SK-N-SH treated with all-trans-retinoic acid at 6 μM for 48 hours (cell line): ENCODE measurements at regions not wholly inside any gene's neighbourhood (a gene's known extent, or its start where the extent isn't known, plus 50 kb on each side); places are given as distances from the start of the nearest gene placed in this dataset.
"Not testable (repeated sequence)": the region's sequence is repeated elsewhere in the genome, so short reads cannot be mapped to it uniquely, and the experiment has no call there.

Source experiments
- ATAC-seq: fragments of 200-7000 bp; cut with Tn5 transposase; 3 replicates; pipeline ENCODE4 v1.9.1; 2020; ENCODE audit warnings: mild to moderate bottlenecking, moderate library complexity
- ARNTL ChIP-seq: fragments of 450-650 bp; formaldehyde crosslinking; IDR thresholded peaks from 2 replicates; pipeline ENCODE4 v1.5.0; 2020; ENCODE audit warnings: low read depth, mild to moderate bottlenecking, moderate library complexity, borderline replicate concordance
- BACH2 ChIP-seq: fragments of 250-450 bp; sonication (Bioruptor Pico); IDR thresholded peaks from 2 replicates; pipeline ENCODE4 v1.9.0; 2021; ENCODE audit warnings: mild to moderate bottlenecking, borderline replicate concordance
- CSDC2 ChIP-seq: fragments of 250-450 bp; sonication (Bioruptor Pico); IDR thresholded peaks from 2 replicates; pipeline ENCODE4 v1.5.0; 2020; ENCODE audit warnings: mild to moderate bottlenecking, moderate library complexity
- ESRRG ChIP-seq: fragments of 250-450 bp; sonication (Bioruptor Pico); IDR thresholded peaks from 2 replicates; pipeline ENCODE4 v1.6.1; 2021; ENCODE audit warnings: mild to moderate bottlenecking
- GLIS3 ChIP-seq: fragments of 250-450 bp; sonication (Bioruptor Pico); IDR thresholded peaks from 2 replicates; pipeline ENCODE4 v1.5.0; 2020; ENCODE audit warnings: mild to moderate bottlenecking, moderate library complexity
- ISL1 ChIP-seq: fragments of 250-450 bp; sonication (Bioruptor Pico); IDR thresholded peaks from 2 replicates; pipeline ENCODE4 v2.1.2; 2022; ENCODE audit warnings: mild to moderate bottlenecking, moderate library complexity
- OSR1 ChIP-seq: fragments of 250-450 bp; sonication (Bioruptor Pico); IDR thresholded peaks from 2 replicates; pipeline ENCODE4 v1.8.0; 2022; ENCODE audit warnings: moderate library complexity, mild to moderate bottlenecking, inconsistent platforms
- RARB ChIP-seq: fragments of 250-450 bp; sonication (Bioruptor Pico); IDR thresholded peaks from 2 replicates; pipeline ENCODE4 v1.8.0; 2021; ENCODE audit warnings: mild to moderate bottlenecking, moderate library complexity
- SNAI2 ChIP-seq: fragments of 250-450 bp; sonication (Bioruptor Pico); IDR thresholded peaks from 2 replicates; pipeline ENCODE4 v1.5.0; 2020; ENCODE audit warnings: mild to moderate bottlenecking, moderate library complexity
- TOX ChIP-seq: fragments of 250-450 bp; sonication (Bioruptor Pico); IDR thresholded peaks from 2 replicates; pipeline ENCODE4 v1.8.0; 2021; ENCODE audit warnings: mild to moderate bottlenecking, moderate library complexity, borderline replicate concordance
- ZC3H10 ChIP-seq: fragments of 250-450 bp; sonication (Bioruptor Pico); IDR thresholded peaks from 2 replicates; pipeline ENCODE4 v1.5.1; 2021; ENCODE audit warnings: mild to moderate bottlenecking, moderate library complexity
- ZFP3 ChIP-seq: fragments of 250-450 bp; sonication (Bioruptor Pico); IDR thresholded peaks from 2 replicates; pipeline ENCODE4 v1.5.0; 2020; ENCODE audit warnings: mild to moderate bottlenecking, moderate library complexity
- ZFP30 ChIP-seq: fragments of 450-650 bp; formaldehyde crosslinking; IDR thresholded peaks from 2 replicates; pipeline ENCODE4 v1.5.0; 2022; ENCODE audit warnings: mild to moderate bottlenecking, moderate library complexity
- ZNF565 ChIP-seq: fragments of 450-650 bp; formaldehyde crosslinking; conservative IDR thresholded peaks from 2 replicates; pipeline ENCODE4 v1.5.0; 2020; ENCODE audit warnings: low read depth, mild to moderate bottlenecking, moderate library complexity
- ZNF70 ChIP-seq: fragments of 450-650 bp; formaldehyde crosslinking; IDR thresholded peaks from 2 replicates; pipeline ENCODE4 v1.5.0; 2020; ENCODE audit warnings: mild to moderate bottlenecking, moderate library complexity
- ZNF8 ChIP-seq: fragments of 450-650 bp; formaldehyde crosslinking; IDR thresholded peaks from 2 replicates; pipeline ENCODE4 v1.5.0; 2020; ENCODE audit warnings: mild to moderate bottlenecking, moderate library complexity
- TF ChIP-seq, protein P1 (sequence below): fragments of 250-450 bp; sonication (Bioruptor Pico); IDR thresholded peaks from 2 replicates; pipeline ENCODE4 v1.5.1; 2021; ENCODE audit warnings: mild to moderate bottlenecking, moderate library complexity
- TF ChIP-seq, protein P2 (sequence below): fragments of 250-450 bp; sonication (Bioruptor Pico); IDR thresholded peaks from 2 replicates; pipeline ENCODE4 v1.8.0; 2021; ENCODE audit warnings: low read depth, mild to moderate bottlenecking, moderate library complexity, borderline replicate concordance
- TF ChIP-seq, protein P3 (sequence below): fragments of 250-450 bp; sonication (Bioruptor Pico); IDR thresholded peaks from 2 replicates; pipeline ENCODE4 v1.5.1; 2020; ENCODE audit warnings: low read depth, mild to moderate bottlenecking, moderate library complexity
- TF ChIP-seq, protein P4 (sequence below): fragments of 250-450 bp; sonication (Bioruptor Pico); IDR thresholded peaks from 2 replicates; pipeline ENCODE4 v1.5.0; 2020; ENCODE audit warnings: mild to moderate bottlenecking, moderate library complexity
- TF ChIP-seq, protein P5 (sequence below): fragments of 250-450 bp; sonication (Bioruptor Pico); IDR thresholded peaks from 2 replicates; pipeline ENCODE4 v1.8.0; 2020; ENCODE audit warnings: mild to moderate bottlenecking, moderate library complexity, borderline replicate concordance

DNA sequence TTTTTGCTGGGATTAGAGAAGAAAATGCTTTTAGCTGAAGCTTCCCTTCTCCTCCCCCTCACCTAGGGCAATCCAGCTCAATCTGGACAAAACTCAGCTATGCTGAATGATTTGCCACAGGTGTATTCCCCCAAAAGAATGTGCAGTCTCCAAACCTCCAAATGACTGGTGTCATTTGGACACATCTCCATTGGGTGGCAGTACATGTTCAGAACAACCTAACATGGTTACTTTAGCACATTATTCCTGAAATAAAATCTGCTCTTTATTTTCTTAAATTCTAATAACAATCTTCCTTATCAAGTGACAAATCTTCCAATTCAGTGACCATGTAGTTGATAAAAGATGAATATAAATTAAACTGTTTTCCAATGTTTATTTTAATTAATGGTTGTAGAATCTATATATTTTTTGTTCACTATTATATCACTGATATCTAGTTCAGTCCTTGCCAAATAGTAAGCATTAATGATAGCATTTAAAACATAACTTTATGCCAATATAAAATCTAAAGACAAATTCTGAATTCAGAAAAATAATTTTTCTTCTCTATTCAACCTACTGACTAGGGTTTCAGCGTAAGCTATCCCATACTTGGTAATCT lies 61.3 kb upstream of the MOCS2 start:
- peak; percentile 82 for ATAC-seq
- no peak for TF ChIP-seq ZFP30 (CRISPR knock-in tag)

DNA sequence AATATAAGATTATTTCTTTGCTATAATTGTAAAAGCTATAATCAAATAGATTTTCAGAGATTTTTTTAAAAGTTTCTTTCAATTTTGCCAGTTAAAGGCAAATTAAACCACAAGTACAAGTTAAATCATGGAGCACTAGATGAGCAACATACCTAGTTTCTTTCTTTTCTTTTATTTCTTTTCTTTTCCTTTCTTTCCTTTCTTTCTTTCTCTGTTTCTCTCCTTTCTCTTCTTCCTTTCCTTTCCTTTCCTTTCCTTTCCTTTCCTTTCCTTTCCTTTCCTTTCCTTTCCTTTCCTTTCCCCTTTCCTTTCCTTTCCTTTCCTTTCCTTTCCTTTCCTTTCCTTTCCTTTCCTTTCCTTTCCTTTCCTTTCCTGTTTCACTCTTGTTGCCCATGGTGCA lies 62.5 kb upstream of the MOCS2 start:
- ATAC-seq = not testable (repeated sequence)

DNA sequence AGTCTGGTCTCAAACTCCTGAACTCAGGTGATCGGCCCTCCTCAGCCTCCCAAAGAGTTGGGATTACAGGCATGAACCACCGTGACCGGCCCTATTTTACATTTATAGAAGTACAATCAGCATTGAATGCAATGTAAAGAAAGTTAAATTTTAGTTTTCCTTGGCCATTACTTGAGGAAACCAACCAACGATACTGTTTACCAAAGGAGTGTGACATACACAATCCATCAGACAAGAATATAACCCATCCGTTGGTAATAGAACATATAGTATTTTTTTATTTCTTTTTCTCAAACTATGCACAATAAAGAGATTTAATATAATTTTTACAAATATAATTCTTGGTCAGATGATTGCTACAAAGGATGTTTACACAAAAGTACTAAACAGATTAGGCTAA lies 63.1 kb upstream of the MOCS2 start:
- TF ChIP-seq ISL1 (no peak), ZNF565 (CRISPR knock-in tag) (no peak), OSR1 (CRISPR knock-in tag) (no peak), ZFP30 (CRISPR knock-in tag) (no peak), GLIS3 (CRISPR knock-in tag) (no peak)
- TF ChIP-seq, protein P1, sequence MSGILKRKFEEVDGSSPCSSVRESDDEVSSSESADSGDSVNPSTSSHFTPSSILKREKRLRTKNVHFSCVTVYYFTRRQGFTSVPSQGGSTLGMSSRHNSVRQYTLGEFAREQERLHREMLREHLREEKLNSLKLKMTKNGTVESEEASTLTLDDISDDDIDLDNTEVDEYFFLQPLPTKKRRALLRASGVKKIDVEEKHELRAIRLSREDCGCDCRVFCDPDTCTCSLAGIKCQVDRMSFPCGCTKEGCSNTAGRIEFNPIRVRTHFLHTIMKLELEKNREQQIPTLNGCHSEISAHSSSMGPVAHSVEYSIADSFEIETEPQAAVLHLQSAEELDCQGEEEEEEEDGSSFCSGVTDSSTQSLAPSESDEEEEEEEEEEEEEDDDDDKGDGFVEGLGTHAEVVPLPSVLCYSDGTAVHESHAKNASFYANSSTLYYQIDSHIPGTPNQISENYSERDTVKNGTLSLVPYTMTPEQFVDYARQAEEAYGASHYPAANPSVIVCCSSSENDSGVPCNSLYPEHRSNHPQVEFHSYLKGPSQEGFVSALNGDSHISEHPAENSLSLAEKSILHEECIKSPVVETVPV (CRISPR knock-in tag) = no peak
- TF ChIP-seq, protein P2, sequence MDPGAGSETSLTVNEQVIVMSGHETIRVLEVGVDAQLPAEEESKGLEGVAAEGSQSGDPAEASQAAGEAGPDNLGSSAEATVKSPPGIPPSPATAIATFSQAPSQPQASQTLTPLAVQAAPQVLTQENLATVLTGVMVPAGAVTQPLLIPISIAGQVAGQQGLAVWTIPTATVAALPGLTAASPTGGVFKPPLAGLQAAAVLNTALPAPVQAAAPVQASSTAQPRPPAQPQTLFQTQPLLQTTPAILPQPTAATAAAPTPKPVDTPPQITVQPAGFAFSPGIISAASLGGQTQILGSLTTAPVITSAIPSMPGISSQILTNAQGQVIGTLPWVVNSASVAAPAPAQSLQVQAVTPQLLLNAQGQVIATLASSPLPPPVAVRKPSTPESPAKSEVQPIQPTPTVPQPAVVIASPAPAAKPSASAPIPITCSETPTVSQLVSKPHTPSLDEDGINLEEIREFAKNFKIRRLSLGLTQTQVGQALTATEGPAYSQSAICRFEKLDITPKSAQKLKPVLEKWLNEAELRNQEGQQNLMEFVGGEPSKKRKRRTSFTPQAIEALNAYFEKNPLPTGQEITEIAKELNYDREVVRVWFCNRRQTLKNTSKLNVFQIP = no peak
- TF ChIP-seq, all 23 proteins: peak for 0
- no peak for ATAC-seq

DNA sequence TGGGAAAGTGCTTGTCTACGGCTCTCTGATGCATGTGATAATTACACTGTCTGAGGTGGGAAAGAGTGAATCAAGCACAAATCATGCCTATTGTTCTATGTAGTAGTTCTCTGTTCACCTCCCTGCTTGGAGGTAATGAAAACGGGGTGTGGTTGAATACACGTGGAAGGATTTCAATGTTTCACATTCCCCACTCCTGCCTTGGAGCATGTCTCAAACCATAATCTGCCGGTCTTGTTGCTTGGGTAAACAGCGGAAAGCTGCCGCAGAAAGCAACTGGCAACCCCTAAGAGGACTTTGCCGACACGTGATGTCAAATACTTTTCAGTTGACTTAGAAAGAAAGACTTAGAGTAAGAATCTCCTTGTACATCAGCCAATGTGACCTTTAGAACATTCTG lies 63.5 kb upstream of the MOCS2 start:
- ATAC-seq = no peak
- TF ChIP-seq RARB (CRISPR knock-in tag) (no peak), BACH2 (CRISPR knock-in tag) (no peak), GLIS3 (CRISPR knock-in tag) (no peak), ZC3H10 (no peak), ARNTL (CRISPR knock-in tag) (no peak), ZFP30 (CRISPR knock-in tag) (no peak), ESRRG (CRISPR knock-in tag) (no peak), ZNF70 (CRISPR knock-in tag) (no peak), ZFP3 (CRISPR knock-in tag) (no peak), ZNF565 (CRISPR knock-in tag) (no peak), CSDC2 (no peak)
- TF ChIP-seq, protein P3, sequence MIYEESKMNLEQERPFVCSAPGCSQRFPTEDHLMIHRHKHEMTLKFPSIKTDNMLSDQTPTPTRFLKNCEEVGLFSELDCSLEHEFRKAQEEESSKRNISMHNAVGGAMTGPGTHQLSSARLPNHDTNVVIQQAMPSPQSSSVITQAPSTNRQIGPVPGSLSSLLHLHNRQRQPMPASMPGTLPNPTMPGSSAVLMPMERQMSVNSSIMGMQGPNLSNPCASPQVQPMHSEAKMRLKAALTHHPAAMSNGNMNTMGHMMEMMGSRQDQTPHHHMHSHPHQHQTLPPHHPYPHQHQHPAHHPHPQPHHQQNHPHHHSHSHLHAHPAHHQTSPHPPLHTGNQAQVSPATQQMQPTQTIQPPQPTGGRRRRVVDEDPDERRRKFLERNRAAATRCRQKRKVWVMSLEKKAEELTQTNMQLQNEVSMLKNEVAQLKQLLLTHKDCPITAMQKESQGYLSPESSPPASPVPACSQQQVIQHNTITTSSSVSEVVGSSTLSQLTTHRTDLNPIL (CRISPR knock-in tag) = no peak
- TF ChIP-seq, protein P4, sequence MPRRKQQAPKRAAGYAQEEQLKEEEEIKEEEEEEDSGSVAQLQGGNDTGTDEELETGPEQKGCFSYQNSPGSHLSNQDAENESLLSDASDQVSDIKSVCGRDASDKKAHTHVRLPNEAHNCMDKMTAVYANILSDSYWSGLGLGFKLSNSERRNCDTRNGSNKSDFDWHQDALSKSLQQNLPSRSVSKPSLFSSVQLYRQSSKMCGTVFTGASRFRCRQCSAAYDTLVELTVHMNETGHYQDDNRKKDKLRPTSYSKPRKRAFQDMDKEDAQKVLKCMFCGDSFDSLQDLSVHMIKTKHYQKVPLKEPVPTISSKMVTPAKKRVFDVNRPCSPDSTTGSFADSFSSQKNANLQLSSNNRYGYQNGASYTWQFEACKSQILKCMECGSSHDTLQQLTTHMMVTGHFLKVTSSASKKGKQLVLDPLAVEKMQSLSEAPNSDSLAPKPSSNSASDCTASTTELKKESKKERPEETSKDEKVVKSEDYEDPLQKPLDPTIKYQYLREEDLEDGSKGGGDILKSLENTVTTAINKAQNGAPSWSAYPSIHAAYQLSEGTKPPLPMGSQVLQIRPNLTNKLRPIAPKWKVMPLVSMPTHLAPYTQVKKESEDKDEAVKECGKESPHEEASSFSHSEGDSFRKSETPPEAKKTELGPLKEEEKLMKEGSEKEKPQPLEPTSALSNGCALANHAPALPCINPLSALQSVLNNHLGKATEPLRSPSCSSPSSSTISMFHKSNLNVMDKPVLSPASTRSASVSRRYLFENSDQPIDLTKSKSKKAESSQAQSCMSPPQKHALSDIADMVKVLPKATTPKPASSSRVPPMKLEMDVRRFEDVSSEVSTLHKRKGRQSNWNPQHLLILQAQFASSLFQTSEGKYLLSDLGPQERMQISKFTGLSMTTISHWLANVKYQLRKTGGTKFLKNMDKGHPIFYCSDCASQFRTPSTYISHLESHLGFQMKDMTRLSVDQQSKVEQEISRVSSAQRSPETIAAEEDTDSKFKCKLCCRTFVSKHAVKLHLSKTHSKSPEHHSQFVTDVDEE (CRISPR knock-in tag) = no peak
- TF ChIP-seq, protein P5, sequence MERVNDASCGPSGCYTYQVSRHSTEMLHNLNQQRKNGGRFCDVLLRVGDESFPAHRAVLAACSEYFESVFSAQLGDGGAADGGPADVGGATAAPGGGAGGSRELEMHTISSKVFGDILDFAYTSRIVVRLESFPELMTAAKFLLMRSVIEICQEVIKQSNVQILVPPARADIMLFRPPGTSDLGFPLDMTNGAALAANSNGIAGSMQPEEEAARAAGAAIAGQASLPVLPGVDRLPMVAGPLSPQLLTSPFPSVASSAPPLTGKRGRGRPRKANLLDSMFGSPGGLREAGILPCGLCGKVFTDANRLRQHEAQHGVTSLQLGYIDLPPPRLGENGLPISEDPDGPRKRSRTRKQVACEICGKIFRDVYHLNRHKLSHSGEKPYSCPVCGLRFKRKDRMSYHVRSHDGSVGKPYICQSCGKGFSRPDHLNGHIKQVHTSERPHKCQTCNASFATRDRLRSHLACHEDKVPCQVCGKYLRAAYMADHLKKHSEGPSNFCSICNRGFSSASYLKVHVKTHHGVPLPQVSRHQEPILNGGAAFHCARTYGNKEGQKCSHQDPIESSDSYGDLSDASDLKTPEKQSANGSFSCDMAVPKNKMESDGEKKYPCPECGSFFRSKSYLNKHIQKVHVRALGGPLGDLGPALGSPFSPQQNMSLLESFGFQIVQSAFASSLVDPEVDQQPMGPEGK = no peak

DNA sequence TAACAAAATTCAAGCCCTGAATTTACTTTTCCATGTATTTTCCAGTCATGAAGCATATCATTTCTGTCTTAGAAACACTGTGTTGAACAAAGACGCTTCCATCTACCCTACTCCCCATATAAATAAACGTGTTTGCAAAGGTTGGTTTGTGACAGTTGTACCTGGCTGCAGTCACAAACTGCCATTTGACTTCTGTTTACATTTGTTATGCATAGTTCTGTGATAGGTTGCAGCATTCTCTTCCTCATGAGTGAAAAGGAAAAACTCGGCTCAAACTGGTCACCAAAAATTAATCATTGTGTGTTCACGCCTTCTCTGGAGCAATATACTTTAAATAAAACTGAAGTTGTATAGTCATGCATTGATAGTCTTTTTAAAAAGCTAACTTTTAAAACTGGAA lies 69.3 kb upstream of the MOCS2 start:
- no peak for ATAC-seq
- TF ChIP-seq ESRRG (CRISPR knock-in tag) (no peak), TOX (CRISPR knock-in tag) (no peak), CSDC2 (no peak), ZFP3 (CRISPR knock-in tag) (no peak), OSR1 (CRISPR knock-in tag) (no peak), ZNF8 (CRISPR knock-in tag) (no peak), ZC3H10 (no peak), ZNF70 (CRISPR knock-in tag) (no peak), RARB (CRISPR knock-in tag) (no peak), SNAI2 (CRISPR knock-in tag) (no peak), ZFP30 (CRISPR knock-in tag) (no peak), ARNTL (CRISPR knock-in tag) (no peak), ZNF565 (CRISPR knock-in tag) (no peak)
- TF ChIP-seq, protein P1 (CRISPR knock-in tag) = no peak
- TF ChIP-seq, protein P5 = no peak
